ENCODE measurements at regions not wholly inside any gene's neighbourhood (a gene's known extent, or its start where the extent isn't known, plus 50 kb on each side); places are given as distances from the start of the nearest gene placed in this dataset.

DNA sequence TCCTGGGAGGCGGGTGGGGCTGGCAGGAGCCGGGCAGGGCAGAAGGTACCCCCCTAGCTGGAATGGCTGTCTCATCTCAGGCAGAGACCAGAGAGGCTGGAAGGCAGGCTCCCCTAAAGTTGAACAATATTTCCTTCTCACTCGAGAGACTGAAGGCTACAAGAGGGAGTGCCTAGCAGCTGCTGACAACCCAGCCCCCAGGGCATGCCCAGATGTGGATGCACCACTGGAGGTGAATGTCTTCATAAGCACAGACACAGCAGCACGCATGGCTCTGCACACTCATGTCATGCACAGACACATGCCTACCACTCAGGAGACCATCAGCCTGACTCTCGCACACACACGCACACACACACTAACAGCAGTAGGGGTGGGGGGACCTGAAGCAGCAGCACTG, 179.0 kb downstream of the CCT6B start:
- TF ChIP-seq FOXA2 (IDR thresholded peaks at IDR 0.05) (no peak), FOXA1 (IDR thresholded peaks at IDR 0.05) (no peak), JUND (IDR thresholded peaks at IDR 0.05) (no peak)
- TF ChIP-seq, protein P1, sequence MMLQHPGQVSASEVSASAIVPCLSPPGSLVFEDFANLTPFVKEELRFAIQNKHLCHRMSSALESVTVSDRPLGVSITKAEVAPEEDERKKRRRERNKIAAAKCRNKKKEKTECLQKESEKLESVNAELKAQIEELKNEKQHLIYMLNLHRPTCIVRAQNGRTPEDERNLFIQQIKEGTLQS (IDR thresholded peaks at IDR 0.05): no peak
- 75% methylated on average over 6 of the region's 6 CpGs for WGBS
- Histone ChIP-seq H3K36me3 (ENCODE audit: control insufficient read depth in 4 of 4, insufficient read depth in 3 of 4, low read depth in 1 of 4, low read length in 3 of 4) (no peaks in the 10 kb centered on the region), H3K27me3 (ENCODE audit: control insufficient read depth in 4 of 4, insufficient read depth in 4 of 4, low read length in 3 of 4) (no peaks in the 10 kb centered on the region), H3K9me3 (ENCODE audit: control insufficient read depth in 4 of 4, low read length in 3 of 4) (peaks cover 7 to 36% (median 18%) of the 10 kb centered on the region in 4 donors), H3K4me1 (ENCODE audit: control insufficient read depth in 4 of 4, insufficient read depth in 4 of 4, low read length in 3 of 4) (no peaks in the 10 kb centered on the region), H3K4me3 (ENCODE audit: low read depth in 1 of 3, low read length in 3 of 3) (no peak overlapping the region), H3K27ac (ENCODE audit: low read depth in 1 of 2, low read length in 2 of 2) (no peak overlapping the region), H3K9ac (ENCODE audit: low read depth in 1 of 2, low read length in 2 of 2) (no peak overlapping the region)
- no peak for DNase-seq (ENCODE audit: low spot score)

DNA sequence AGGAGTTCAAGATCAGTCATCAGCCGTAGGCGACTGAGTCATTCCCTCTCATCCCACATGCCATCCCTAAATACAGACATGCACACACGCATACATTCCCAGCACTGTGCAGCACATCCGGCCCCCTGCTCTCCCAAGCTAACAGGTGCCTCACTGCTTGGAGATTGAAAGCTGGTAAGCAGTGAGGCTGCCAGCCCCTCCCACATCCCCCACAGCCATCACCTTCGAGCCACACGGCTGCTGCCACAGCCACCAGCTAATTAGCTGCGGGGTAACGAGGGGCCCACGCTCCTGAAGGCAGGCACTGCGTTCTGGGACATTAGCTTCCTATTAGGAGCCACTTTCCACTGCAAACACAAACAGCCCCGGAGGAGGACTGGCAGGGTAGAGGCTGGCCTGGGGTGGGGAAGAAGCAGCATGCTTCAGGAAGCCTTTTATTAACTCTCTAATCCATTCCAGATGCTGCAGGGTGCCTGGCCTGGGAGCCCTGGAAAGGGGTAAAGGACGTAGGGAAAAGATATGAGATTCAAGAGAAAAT, 179.6 kb downstream of the CCT6B start:
- no peak for TF ChIP-seq HNF4A (conservative IDR thresholded peaks at IDR 0.05)
- TF ChIP-seq, protein P2, sequence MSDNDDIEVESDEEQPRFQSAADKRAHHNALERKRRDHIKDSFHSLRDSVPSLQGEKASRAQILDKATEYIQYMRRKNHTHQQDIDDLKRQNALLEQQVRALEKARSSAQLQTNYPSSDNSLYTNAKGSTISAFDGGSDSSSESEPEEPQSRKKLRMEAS (IDR thresholded peaks at IDR 0.05): no peak
- TF ChIP-seq, protein P3, sequence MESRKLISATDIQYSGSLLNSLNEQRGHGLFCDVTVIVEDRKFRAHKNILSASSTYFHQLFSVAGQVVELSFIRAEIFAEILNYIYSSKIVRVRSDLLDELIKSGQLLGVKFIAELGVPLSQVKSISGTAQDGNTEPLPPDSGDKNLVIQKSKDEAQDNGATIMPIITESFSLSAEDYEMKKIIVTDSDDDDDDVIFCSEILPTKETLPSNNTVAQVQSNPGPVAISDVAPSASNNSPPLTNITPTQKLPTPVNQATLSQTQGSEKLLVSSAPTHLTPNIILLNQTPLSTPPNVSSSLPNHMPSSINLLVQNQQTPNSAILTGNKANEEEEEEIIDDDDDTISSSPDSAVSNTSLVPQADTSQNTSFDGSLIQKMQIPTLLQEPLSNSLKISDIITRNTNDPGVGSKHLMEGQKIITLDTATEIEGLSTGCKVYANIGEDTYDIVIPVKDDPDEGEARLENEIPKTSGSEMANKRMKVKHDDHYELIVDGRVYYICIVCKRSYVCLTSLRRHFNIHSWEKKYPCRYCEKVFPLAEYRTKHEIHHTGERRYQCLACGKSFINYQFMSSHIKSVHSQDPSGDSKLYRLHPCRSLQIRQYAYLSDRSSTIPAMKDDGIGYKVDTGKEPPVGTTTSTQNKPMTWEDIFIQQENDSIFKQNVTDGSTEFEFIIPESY (IDR thresholded peaks at IDR 0.05): no peak
- TF ChIP-seq, protein P1 (IDR thresholded peaks at IDR 0.05): no peak
- no peak for TF ChIP-seq FOXA2 (IDR thresholded peaks at IDR 0.05)
- TF ChIP-seq RXRA (IDR thresholded peaks at IDR 0.05): no peak
- no peak for TF ChIP-seq HNF4G (IDR thresholded peaks at IDR 0.05)
- TF ChIP-seq TAF1 (conservative IDR thresholded peaks at IDR 0.05): no peak
- no peaks in the 10 kb centered on the region for H3K27me3 ChIP-seq (ENCODE audit: control insufficient read depth in 4 of 4, insufficient read depth in 4 of 4, low read length in 3 of 4)
- WGBS: 49% methylated on average over 12 of the region's 12 CpGs
- DNase-seq (ENCODE audit: low spot score): no peak
- H3K36me3 ChIP-seq (ENCODE audit: control insufficient read depth in 4 of 4, insufficient read depth in 3 of 4, low read depth in 1 of 4, low read length in 3 of 4): no peaks in the 10 kb centered on the region
- no peak overlapping the region for H3K27ac ChIP-seq (ENCODE audit: low read depth in 1 of 2, low read length in 2 of 2)
- peaks cover 7 to 36% (median 18%) of the 10 kb centered on the region in 4 donors for H3K9me3 ChIP-seq (ENCODE audit: control insufficient read depth in 4 of 4, low read length in 3 of 4)
- H3K4me1 ChIP-seq (ENCODE audit: control insufficient read depth in 4 of 4, insufficient read depth in 4 of 4, low read length in 3 of 4): no peaks in the 10 kb centered on the region
- no peak overlapping the region for H3K4me3 ChIP-seq (ENCODE audit: low read depth in 1 of 3, low read length in 3 of 3)
- no peak overlapping the region for H3K9ac ChIP-seq (ENCODE audit: low read depth in 1 of 2, low read length in 2 of 2)

DNA sequence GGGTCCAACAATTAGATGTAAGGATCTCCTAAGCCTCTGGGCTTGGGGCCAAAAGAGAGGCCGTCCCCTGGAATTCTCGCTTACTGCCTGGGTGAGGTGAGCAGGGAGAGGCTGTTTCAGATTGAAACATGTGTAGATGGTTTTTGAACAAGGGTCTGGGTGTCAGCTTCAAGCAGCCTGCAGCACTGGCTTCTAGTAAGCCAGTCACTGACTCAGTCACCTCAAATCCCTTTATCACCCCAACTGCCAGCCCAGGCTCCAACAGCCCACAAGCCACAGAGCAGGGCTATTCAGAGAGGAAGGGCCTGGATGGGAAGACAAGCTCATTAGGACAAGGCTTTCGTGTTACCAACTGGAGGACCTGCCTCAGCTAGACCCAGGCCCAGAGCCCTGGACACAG, 180.2 kb downstream of the CCT6B start:
- H3K27me3 ChIP-seq (ENCODE audit: control insufficient read depth in 4 of 4, insufficient read depth in 4 of 4, low read length in 3 of 4): no peaks in the 10 kb centered on the region
- no peaks in the 10 kb centered on the region for H3K4me1 ChIP-seq (ENCODE audit: control insufficient read depth in 4 of 4, insufficient read depth in 4 of 4, low read length in 3 of 4)
- no peaks in the 10 kb centered on the region for H3K36me3 ChIP-seq (ENCODE audit: control insufficient read depth in 4 of 4, insufficient read depth in 3 of 4, low read depth in 1 of 4, low read length in 3 of 4)
- no peak for TF ChIP-seq HNF4A (conservative IDR thresholded peaks at IDR 0.05)
- no peak for TF ChIP-seq FOXA2 (IDR thresholded peaks at IDR 0.05)
- no peak for TF ChIP-seq NR2F2 (IDR thresholded peaks at IDR 0.05)
- TF ChIP-seq RXRA (IDR thresholded peaks at IDR 0.05): no peak
- no peak for TF ChIP-seq SP1 (IDR thresholded peaks at IDR 0.05)
- TF ChIP-seq, protein P4, sequence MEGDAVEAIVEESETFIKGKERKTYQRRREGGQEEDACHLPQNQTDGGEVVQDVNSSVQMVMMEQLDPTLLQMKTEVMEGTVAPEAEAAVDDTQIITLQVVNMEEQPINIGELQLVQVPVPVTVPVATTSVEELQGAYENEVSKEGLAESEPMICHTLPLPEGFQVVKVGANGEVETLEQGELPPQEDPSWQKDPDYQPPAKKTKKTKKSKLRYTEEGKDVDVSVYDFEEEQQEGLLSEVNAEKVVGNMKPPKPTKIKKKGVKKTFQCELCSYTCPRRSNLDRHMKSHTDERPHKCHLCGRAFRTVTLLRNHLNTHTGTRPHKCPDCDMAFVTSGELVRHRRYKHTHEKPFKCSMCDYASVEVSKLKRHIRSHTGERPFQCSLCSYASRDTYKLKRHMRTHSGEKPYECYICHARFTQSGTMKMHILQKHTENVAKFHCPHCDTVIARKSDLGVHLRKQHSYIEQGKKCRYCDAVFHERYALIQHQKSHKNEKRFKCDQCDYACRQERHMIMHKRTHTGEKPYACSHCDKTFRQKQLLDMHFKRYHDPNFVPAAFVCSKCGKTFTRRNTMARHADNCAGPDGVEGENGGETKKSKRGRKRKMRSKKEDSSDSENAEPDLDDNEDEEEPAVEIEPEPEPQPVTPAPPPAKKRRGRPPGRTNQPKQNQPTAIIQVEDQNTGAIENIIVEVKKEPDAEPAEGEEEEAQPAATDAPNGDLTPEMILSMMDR (IDR thresholded peaks at IDR 0.05; ENCODE audit: low read depth, low read length, missing input control): no peak
- TF ChIP-seq, protein P3 (IDR thresholded peaks at IDR 0.05): no peak
- TF ChIP-seq EGR1 (IDR thresholded peaks at IDR 0.05; ENCODE audit: low read depth in 2 of 2): no peak
- no peak for TF ChIP-seq GABPA (IDR thresholded peaks at IDR 0.05 in 1 of 2, conservative IDR thresholded peaks at IDR 0.05 in 1 of 2)
- no peak for TF ChIP-seq TAF1 (conservative IDR thresholded peaks at IDR 0.05)
- TF ChIP-seq, protein P5, sequence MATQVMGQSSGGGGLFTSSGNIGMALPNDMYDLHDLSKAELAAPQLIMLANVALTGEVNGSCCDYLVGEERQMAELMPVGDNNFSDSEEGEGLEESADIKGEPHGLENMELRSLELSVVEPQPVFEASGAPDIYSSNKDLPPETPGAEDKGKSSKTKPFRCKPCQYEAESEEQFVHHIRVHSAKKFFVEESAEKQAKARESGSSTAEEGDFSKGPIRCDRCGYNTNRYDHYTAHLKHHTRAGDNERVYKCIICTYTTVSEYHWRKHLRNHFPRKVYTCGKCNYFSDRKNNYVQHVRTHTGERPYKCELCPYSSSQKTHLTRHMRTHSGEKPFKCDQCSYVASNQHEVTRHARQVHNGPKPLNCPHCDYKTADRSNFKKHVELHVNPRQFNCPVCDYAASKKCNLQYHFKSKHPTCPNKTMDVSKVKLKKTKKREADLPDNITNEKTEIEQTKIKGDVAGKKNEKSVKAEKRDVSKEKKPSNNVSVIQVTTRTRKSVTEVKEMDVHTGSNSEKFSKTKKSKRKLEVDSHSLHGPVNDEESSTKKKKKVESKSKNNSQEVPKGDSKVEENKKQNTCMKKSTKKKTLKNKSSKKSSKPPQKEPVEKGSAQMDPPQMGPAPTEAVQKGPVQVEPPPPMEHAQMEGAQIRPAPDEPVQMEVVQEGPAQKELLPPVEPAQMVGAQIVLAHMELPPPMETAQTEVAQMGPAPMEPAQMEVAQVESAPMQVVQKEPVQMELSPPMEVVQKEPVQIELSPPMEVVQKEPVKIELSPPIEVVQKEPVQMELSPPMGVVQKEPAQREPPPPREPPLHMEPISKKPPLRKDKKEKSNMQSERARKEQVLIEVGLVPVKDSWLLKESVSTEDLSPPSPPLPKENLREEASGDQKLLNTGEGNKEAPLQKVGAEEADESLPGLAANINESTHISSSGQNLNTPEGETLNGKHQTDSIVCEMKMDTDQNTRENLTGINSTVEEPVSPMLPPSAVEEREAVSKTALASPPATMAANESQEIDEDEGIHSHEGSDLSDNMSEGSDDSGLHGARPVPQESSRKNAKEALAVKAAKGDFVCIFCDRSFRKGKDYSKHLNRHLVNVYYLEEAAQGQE (IDR thresholded peaks at IDR 0.05): no peak
- TF ChIP-seq FOXA1 (IDR thresholded peaks at IDR 0.05): no peak
- no peak for DNase-seq (ENCODE audit: low spot score)
- WGBS: 86% methylated on average over 3 of the region's 3 CpGs
- no peak overlapping the region for H3K4me3 ChIP-seq (ENCODE audit: low read depth in 1 of 3, low read length in 3 of 3)
- H3K27ac ChIP-seq (ENCODE audit: low read depth in 1 of 2, low read length in 2 of 2): no peak overlapping the region
- peaks cover 7 to 36% (median 18%) of the 10 kb centered on the region in 4 donors for H3K9me3 ChIP-seq (ENCODE audit: control insufficient read depth in 4 of 4, low read length in 3 of 4)
- H3K9ac ChIP-seq (ENCODE audit: low read depth in 1 of 2, low read length in 2 of 2): no peak overlapping the region
